ENCODE measurements at regions not wholly inside any gene's neighbourhood (a gene's known extent, or its start where the extent isn't known, plus 50 kb on each side); places are given as distances from the start of the nearest gene placed in this dataset.

DNA sequence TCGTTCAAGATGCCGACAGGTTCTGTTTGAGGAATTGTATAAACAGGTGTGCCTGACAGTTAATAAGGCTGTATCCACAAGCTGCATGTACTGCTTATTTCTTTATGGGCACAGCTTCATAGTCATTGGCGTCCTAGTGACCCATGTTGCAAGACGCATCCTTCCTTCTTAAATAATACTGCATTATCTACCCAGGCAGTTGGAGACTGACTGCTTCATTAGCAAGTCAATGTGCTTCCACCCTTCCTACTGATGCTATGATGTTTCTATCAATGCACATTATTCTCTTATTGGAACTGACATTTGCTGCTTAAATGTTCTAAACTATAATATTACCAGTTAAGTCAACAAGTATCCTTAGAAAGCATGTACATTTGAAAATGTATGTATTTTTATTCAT is 950.0 kb upstream of the MIR17HG start:
- DNase-seq (ENCODE audit: low spot score), result no peak
- Histone ChIP-seq H3K4me3 (no peak overlapping the region), H3K27ac (no peak overlapping the region), H3K4me1 (replicated peaks) (no peaks in the 10 kb centered on the region), H3K27me3 (replicated peaks; ENCODE audit: insufficient read depth) (no peaks in the 10 kb centered on the region), H3K9me3 (no peaks in the 10 kb centered on the region), H3K36me3 (no peaks in the 10 kb centered on the region)
- WGBS, result 47% methylated on average over 4 of the region's 4 CpGs
- intact Hi-C loops (cut with DNase I), result no loop called here
- no peak for TF ChIP-seq POLR2A (IDR thresholded peaks at IDR 0.05)
- TF ChIP-seq, protein P1, sequence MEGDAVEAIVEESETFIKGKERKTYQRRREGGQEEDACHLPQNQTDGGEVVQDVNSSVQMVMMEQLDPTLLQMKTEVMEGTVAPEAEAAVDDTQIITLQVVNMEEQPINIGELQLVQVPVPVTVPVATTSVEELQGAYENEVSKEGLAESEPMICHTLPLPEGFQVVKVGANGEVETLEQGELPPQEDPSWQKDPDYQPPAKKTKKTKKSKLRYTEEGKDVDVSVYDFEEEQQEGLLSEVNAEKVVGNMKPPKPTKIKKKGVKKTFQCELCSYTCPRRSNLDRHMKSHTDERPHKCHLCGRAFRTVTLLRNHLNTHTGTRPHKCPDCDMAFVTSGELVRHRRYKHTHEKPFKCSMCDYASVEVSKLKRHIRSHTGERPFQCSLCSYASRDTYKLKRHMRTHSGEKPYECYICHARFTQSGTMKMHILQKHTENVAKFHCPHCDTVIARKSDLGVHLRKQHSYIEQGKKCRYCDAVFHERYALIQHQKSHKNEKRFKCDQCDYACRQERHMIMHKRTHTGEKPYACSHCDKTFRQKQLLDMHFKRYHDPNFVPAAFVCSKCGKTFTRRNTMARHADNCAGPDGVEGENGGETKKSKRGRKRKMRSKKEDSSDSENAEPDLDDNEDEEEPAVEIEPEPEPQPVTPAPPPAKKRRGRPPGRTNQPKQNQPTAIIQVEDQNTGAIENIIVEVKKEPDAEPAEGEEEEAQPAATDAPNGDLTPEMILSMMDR (IDR thresholded peaks at IDR 0.05), result no peak
- TF ChIP-seq POLR2AphosphoS5 (IDR thresholded peaks at IDR 0.05), result no peak

- H3K27ac ChIP-seq, result no peak overlapping the region
- no peak for DNase-seq (ENCODE audit: low spot score)
- H3K9me3 ChIP-seq, result no peaks in the 10 kb centered on the region
- TF ChIP-seq POLR2A (IDR thresholded peaks at IDR 0.05) (no peak), POLR2AphosphoS5 (IDR thresholded peaks at IDR 0.05) (no peak)
- TF ChIP-seq, protein P1 (IDR thresholded peaks at IDR 0.05), result no peak
- intact Hi-C loops (cut with DNase I), result no loop called here
- H3K27me3 ChIP-seq (replicated peaks; ENCODE audit: insufficient read depth), result no peaks in the 10 kb centered on the region
- no peak overlapping the region for H3K4me3 ChIP-seq
- no peaks in the 10 kb centered on the region for H3K36me3 ChIP-seq
- no peaks in the 10 kb centered on the region for H3K4me1 ChIP-seq (replicated peaks)
Measured at GRCh38 chr13:90400372-90400771, 947.1 kb upstream of the MIR17HG start.

GRCh38 chr13:90401150-90401549 is 946.3 kb upstream of the MIR17HG start:
- H3K36me3 ChIP-seq, result no peaks in the 10 kb centered on the region
- TF ChIP-seq, protein P1 (IDR thresholded peaks at IDR 0.05), result no peak
- TF ChIP-seq POLR2AphosphoS5 (IDR thresholded peaks at IDR 0.05), result no peak
- no peak for TF ChIP-seq POLR2A (IDR thresholded peaks at IDR 0.05)
- intact Hi-C loops (cut with DNase I), result no loop called here
- no peaks in the 10 kb centered on the region for H3K9me3 ChIP-seq
- H3K4me1 ChIP-seq (replicated peaks), result no peaks in the 10 kb centered on the region
- H3K27ac ChIP-seq, result no peak overlapping the region
- H3K27me3 ChIP-seq (replicated peaks; ENCODE audit: insufficient read depth), result no peaks in the 10 kb centered on the region
- DNase-seq (ENCODE audit: low spot score), result no peak
- no peak overlapping the region for H3K4me3 ChIP-seq

- no peak for DNase-seq (ENCODE audit: low spot score)
- TF ChIP-seq POLR2AphosphoS5 (IDR thresholded peaks at IDR 0.05) (no peak), POLR2A (IDR thresholded peaks at IDR 0.05) (no peak)
- TF ChIP-seq, protein P1 (IDR thresholded peaks at IDR 0.05), result no peak
- Histone ChIP-seq H3K27ac (no peak overlapping the region), H3K27me3 (replicated peaks; ENCODE audit: insufficient read depth) (no peaks in the 10 kb centered on the region), H3K9me3 (no peaks in the 10 kb centered on the region), H3K36me3 (no peaks in the 10 kb centered on the region), H3K4me3 (no peak overlapping the region), H3K4me1 (replicated peaks) (no peaks in the 10 kb centered on the region)
- 69% methylated on average over 1 of the region's 1 CpG for WGBS
- intact Hi-C loops (cut with DNase I), result no loop called here
Measured at GRCh38 chr13:90402102-90402501, 945.4 kb upstream of the MIR17HG start.

- DNase-seq (ENCODE audit: low spot score), result no peak
- Histone ChIP-seq H3K4me1 (replicated peaks) (no peaks in the 10 kb centered on the region), H3K36me3 (no peaks in the 10 kb centered on the region), H3K9me3 (no peaks in the 10 kb centered on the region), H3K27me3 (replicated peaks; ENCODE audit: insufficient read depth) (no peaks in the 10 kb centered on the region), H3K4me3 (no peak overlapping the region), H3K27ac (no peak overlapping the region)
- 35% methylated on average over 1 of the region's 1 CpG for WGBS
- TF ChIP-seq, protein P1 (IDR thresholded peaks at IDR 0.05), result no peak
- TF ChIP-seq POLR2AphosphoS5 (IDR thresholded peaks at IDR 0.05) (no peak), POLR2A (IDR thresholded peaks at IDR 0.05) (no peak)
- intact Hi-C loops (cut with DNase I), result no loop called here
Measured at GRCh38 chr13:90402613-90403012, 944.9 kb upstream of the MIR17HG start.

Measured in prostate gland (tissue), 2 donors.